Kidney (tissue), 13 donors: ENCODE measurements at regions not wholly inside any gene's neighbourhood (a gene's known extent, or its start where the extent isn't known, plus 50 kb on each side); places are given as distances from the start of the nearest gene placed in this dataset.

ENCODE experiments used
- DNase-seq, 5 donors: peaks; one replicate each; pipeline ENCODE4 v3.0.0-alpha.2; 2013 to 2020
- FAIRE-seq: peaks from 2 replicates; lab custom pipeline; 2012; peaks lifted over from hg19 to GRCh38; lab: Jason Lieb, UNC
- H3K27ac ChIP-seq, 2 donors: one replicate each; pipeline ENCODE4 v1.7.0; 2013; ENCODE audit warnings: low read depth in 2 of 2, low read length in 2 of 2, inconsistent platforms in 1 of 2
- H3K27me3 ChIP-seq: one replicate; pipeline ENCODE4 v1.7.1; 2013; ENCODE audit warnings: low read length, inconsistent platforms; ENCODE audit not compliant: control insufficient read depth, insufficient read depth
- H3K36me3 ChIP-seq, 3 donors: one replicate each; pipeline versions ENCODE4 v1.7.0 to v1.7.1; 2013; ENCODE audit warnings: low read length in 3 of 3, control low read depth in 1 of 3, inconsistent platforms in 1 of 3; ENCODE audit not compliant: insufficient read depth in 3 of 3, control insufficient read depth in 2 of 3
- H3K4me1 ChIP-seq, 3 donors: one replicate each; pipeline versions ENCODE4 v1.7.0 to v1.7.1; 2013; ENCODE audit warnings: low read length in 3 of 3, inconsistent platforms in 1 of 3, low read depth in 1 of 3; ENCODE audit not compliant: control insufficient read depth in 2 of 3, insufficient read depth in 2 of 3
- H3K4me3 ChIP-seq, 3 donors: one replicate each; pipeline versions ENCODE4 v1.7.0 to v1.8.1; 2013; ENCODE audit warnings: low read length in 3 of 3, control low read depth in 1 of 3, inconsistent platforms in 1 of 3
- H3K9ac ChIP-seq, 3 donors: one replicate each; pipeline versions ENCODE4 v1.7.0 to v1.7.1; 2013; ENCODE audit warnings: low read length in 3 of 3, control low read depth in 1 of 3, inconsistent platforms in 1 of 3
- H3K9me3 ChIP-seq, 3 donors: one replicate each; pipeline versions ENCODE4 v1.7.0 to v1.7.1; 2013; ENCODE audit warnings: low read length in 3 of 3, control low read depth in 1 of 3, inconsistent platforms in 1 of 3; ENCODE audit not compliant: control insufficient read depth in 2 of 3, insufficient read depth in 1 of 3
- CTCF ChIP-seq: IDR thresholded peaks from 3 replicates; pipeline ENCODE4 v1.5.1; 2012; ENCODE audit warnings: mild to moderate bottlenecking, moderate library complexity, borderline replicate concordance; ENCODE audit not compliant: insufficient read depth; ENCODE audit errors: extremely low read depth
- intact Hi-C: fragments of 100-400 bp; cut with DNase I; formaldehyde crosslinking; loops from one replicate; pipeline ENCODE4 v1.11.1; 2022
- donor health status: control.
- donor health status: control.
- donor health status: control.
- donor health status: control.
- donor health status: control.
- donor health status: DM: yes; HTN: yes; CAD: no.
- donor health status: Normal renal cell carcinoma (clear cell type).

- FAIRE-seq (no peak), DNase-seq (no peak)
- Histone ChIP-seq H3K9ac (no peak overlapping the region), H3K27me3 (no peaks in the 10 kb centered on the region), H3K4me1 (no peaks in the 10 kb centered on the region), H3K36me3 (no peaks in the 10 kb centered on the region), H3K4me3 (no peak overlapping the region), H3K9me3 (no peaks in the 10 kb centered on the region), H3K27ac (no peak overlapping the region)
- TF ChIP-seq CTCF, result no peak
- intact Hi-C loops, result no loop called here
These were observed 241.4 kb upstream of the ARHGAP24 start for GRCh38 chr4:85233516-85233915.

- H3K27ac ChIP-seq, result no peak overlapping the region
These were observed 231.1 kb upstream of the ARHGAP24 start for GRCh38 chr4:85243857-85244256.

DNA sequence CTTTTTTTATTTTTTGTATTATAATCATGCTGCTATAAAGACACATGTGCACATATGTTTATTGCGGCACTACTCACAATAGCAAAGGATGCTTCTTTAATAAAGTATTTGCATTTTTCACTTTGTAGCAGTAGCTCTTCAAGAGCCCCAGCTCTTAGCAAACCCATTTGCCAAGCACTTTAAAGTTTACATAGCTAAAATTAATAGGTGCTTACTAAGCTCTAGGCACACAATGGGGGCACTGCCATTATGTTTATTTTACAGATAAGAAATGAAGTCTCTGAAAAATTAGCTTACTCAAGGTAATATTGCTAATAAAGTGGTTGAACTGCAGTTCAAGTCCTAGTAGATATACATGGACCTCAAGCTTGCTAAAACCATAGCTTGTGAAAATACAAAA lies 230.3 kb upstream of the ARHGAP24 start:
- Histone ChIP-seq H3K27ac (no peak overlapping the region), H3K36me3 (no peaks in the 10 kb centered on the region), H3K9ac (no peak overlapping the region), H3K4me1 (no peaks in the 10 kb centered on the region), H3K9me3 (no peaks in the 10 kb centered on the region), H3K27me3 (no peaks in the 10 kb centered on the region), H3K4me3 (no peak overlapping the region)
- no peak for FAIRE-seq
- intact Hi-C loops, result no loop called here
- no peak for DNase-seq
- TF ChIP-seq CTCF, result no peak

More at GRCh38 chr4:85243857-85244256, 231.1 kb upstream of the ARHGAP24 start:
- Histone ChIP-seq H3K36me3 (no peaks in the 10 kb centered on the region), H3K27me3 (no peaks in the 10 kb centered on the region), H3K9me3 (no peaks in the 10 kb centered on the region), H3K4me3 (no peak overlapping the region), H3K9ac (no peak overlapping the region), H3K4me1 (no peaks in the 10 kb centered on the region)
- TF ChIP-seq CTCF, result no peak
- FAIRE-seq (no peak), DNase-seq (peak in 1 of 5 donors; percentile 4)
- intact Hi-C loops, result no loop called here

- intact Hi-C loops, result no loop called here
- FAIRE-seq (no peak), DNase-seq (peak in 1 of 5 donors; percentile 54)
- no peaks in the 10 kb centered on the region for H3K4me1 ChIP-seq
- no peak overlapping the region for H3K27ac ChIP-seq
- H3K36me3 ChIP-seq, result no peaks in the 10 kb centered on the region
- no peak overlapping the region for H3K4me3 ChIP-seq
- H3K9me3 ChIP-seq, result no peaks in the 10 kb centered on the region
- no peak overlapping the region for H3K9ac ChIP-seq
- H3K27me3 ChIP-seq, result no peaks in the 10 kb centered on the region
- TF ChIP-seq CTCF, result no peak
These were observed 228.9 kb upstream of the ARHGAP24 start for GRCh38 chr4:85246055-85246454.
